ENCODE measurements at regions not wholly inside any gene's neighbourhood (a gene's known extent, or its start where the extent isn't known, plus 50 kb on each side); places are given as distances from the start of the nearest gene placed in this dataset.

DNA sequence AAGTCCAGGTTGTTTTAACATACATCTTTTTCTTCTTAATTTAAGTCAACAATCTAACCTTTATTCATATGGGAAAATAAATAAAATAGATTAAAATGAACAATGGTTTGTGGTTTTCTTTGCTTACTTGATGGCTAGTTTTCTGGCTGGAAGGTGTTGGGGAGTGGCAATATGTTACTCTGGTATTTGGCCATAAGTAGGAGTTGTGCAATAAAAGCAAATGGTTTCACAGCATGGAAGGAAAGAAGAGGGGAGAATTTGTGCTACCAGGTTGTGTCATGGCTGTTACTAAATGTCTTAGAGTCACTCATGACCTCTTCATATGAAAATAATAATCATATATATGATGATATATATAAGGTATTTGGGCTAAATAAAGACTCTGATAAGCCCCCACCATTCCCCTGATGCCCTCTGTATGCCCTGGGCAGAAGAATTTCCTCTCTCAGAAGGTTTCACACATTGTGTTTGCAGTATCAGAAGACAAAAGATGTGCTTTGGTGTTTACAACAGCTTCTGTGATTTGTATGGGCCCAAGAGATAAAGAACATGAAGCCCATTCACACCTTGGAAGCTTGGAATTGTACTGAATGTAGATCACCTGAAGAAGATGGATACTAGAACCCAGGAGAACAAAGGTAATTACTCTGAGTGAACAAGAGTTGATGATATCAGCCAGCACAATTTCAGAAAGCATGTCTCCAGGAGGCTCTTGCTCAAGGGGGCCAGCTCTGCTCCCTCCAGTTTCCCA is 160.9 kb downstream of the ALG10B start:
- TF ChIP-seq, protein P1, sequence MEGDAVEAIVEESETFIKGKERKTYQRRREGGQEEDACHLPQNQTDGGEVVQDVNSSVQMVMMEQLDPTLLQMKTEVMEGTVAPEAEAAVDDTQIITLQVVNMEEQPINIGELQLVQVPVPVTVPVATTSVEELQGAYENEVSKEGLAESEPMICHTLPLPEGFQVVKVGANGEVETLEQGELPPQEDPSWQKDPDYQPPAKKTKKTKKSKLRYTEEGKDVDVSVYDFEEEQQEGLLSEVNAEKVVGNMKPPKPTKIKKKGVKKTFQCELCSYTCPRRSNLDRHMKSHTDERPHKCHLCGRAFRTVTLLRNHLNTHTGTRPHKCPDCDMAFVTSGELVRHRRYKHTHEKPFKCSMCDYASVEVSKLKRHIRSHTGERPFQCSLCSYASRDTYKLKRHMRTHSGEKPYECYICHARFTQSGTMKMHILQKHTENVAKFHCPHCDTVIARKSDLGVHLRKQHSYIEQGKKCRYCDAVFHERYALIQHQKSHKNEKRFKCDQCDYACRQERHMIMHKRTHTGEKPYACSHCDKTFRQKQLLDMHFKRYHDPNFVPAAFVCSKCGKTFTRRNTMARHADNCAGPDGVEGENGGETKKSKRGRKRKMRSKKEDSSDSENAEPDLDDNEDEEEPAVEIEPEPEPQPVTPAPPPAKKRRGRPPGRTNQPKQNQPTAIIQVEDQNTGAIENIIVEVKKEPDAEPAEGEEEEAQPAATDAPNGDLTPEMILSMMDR (IDR thresholded peaks at IDR 0.05 in 4 of 5, conservative IDR thresholded peaks at IDR 0.05 in 1 of 5) = no peak
- no peak for TF ChIP-seq POLR2A (IDR thresholded peaks at IDR 0.05)
